HCT116 (cell line): ENCODE measurements at regions not wholly inside any gene's neighbourhood (a gene's known extent, or its start where the extent isn't known, plus 50 kb on each side); places are given as distances from the start of the nearest gene placed in this dataset.

Experiments
- ATAC-seq: fragments of 200-7000 bp; cut with Tn5 transposase; 2 replicates; pipeline ENCODE4 v1.9.1; 2020; ENCODE audit warnings: mild to moderate bottlenecking, moderate library complexity
- BruUV-seq: library from RNA; stranded (reverse); fragments of 400-500 nt; replicated peaks from 2 replicates; lab custom pipeline; 2021; lab: Mats Ljungman, UMichigan
- CTCF ChIA-PET: fragments of 300-600 bp; sonication (Branson Sonifier 250); formaldehyde crosslinking; loops from one replicate; lab custom pipeline; 2021; ENCODE audit warnings: antibody characterized with exemption; lab: Charles Lee
- POLR2A ChIA-PET: fragments of 300-600, 350-600 bp; sonication (Branson Sonifier 250); formaldehyde crosslinking; loops from one replicate; lab custom pipeline; 2021; ENCODE audit warnings: antibody characterized with exemption; lab: Charles Lee
- RAD21 ChIA-PET, 2 experiments: fragments of 300-600 bp; sonication (Branson Sonifier 250); formaldehyde crosslinking; loops; one replicate each; lab custom pipeline; 2023; ENCODE audit warnings: low total read pairs in 2 of 2; ENCODE audit not compliant: uncharacterized antibody in 2 of 2, unreplicated experiment in 2 of 2, low non-redundant PET in 1 of 2; lab: Charles Lee
- DNase-seq: peaks from one replicate; pipeline ENCODE4 v3.0.0-alpha.2; 2010; ENCODE audit warnings: low read depth, low spot score
- H2AFZ ChIP-seq: fragments of 200-600 bp; shearing (Covaris generic), sonication (generic); 2 replicates; pipeline ENCODE4 v1.6.1; 2017; ENCODE audit warnings: low read depth, mixed run types, mixed read lengths, antibody characterized with exemption, low read length; ENCODE audit not compliant: poor library complexity, severe bottlenecking
- H3K27ac ChIP-seq: 2 replicates; pipeline ENCODE4 v1.5.1; 2012; ENCODE audit warnings: low read depth, low read length
- H3K27me3 ChIP-seq: fragments of 200-600 bp; sonication (generic); 2 replicates; pipeline ENCODE4 v1.6.1; 2016; ENCODE audit warnings: mixed run types, low read length, mixed read lengths; ENCODE audit not compliant: insufficient read depth
- H3K36me3 ChIP-seq, 2 experiments: fragments of 200-500 bp in 1 of 2; fragments of 200-600 bp in 1 of 2; sonication (Bioruptor generic) in 1 of 2; sonication (generic) in 1 of 2; 2 replicates each; pipeline versions ENCODE4 v1.5.1 to v1.6.1; 2014 to 2016; ENCODE audit warnings: low read length in 2 of 2, inconsistent platforms in 1 of 2, mixed read lengths in 1 of 2, mixed run types in 1 of 2; ENCODE audit not compliant: insufficient read depth in 2 of 2, control insufficient read depth in 1 of 2
- H3K4me1 ChIP-seq, 2 experiments: fragments of 200-600 bp in 1 of 2; sonication (generic) in 1 of 2; 2 replicates each; pipeline versions ENCODE4 v1.5.1 to v1.6.1; 2012 to 2017; ENCODE audit warnings: low read length in 2 of 2, inconsistent platforms in 1 of 2, mild to moderate bottlenecking in 1 of 2, mixed read lengths in 1 of 2, mixed run types in 1 of 2, moderate library complexity in 1 of 2; ENCODE audit not compliant: insufficient read depth in 2 of 2, control insufficient read depth in 1 of 2
- H3K4me2 ChIP-seq: fragments of 200-600 bp; sonication (generic); 2 replicates; pipeline ENCODE4 v1.6.1; 2017; ENCODE audit warnings: mixed run types, low read length, mixed read lengths
- H3K4me3 ChIP-seq, 2 experiments: fragments of 200-600 bp in 1 of 2; sonication (generic) in 1 of 2; replicated peaks in 1 of 2; 2 replicates each; pipeline ENCODE4 v1.5.1; 2011 to 2016; ENCODE audit warnings: low read length in 2 of 2, control low read depth in 1 of 2, low read depth in 1 of 2, mild to moderate bottlenecking in 1 of 2, mixed read lengths in 1 of 2, mixed run types in 1 of 2
- H3K79me2 ChIP-seq: fragments of 200-600 bp; sonication (generic); 2 replicates; pipeline ENCODE4 v1.6.1; 2017; ENCODE audit warnings: mild to moderate bottlenecking, mixed run types, low read length, moderate library complexity, mixed read lengths; ENCODE audit not compliant: insufficient read depth
- H3K9ac ChIP-seq: fragments of 200-600 bp; sonication (generic); 2 replicates; pipeline ENCODE4 v1.6.1; 2016; ENCODE audit warnings: low read length, mixed read lengths
- H3K9me2 ChIP-seq: fragments of 200-600 bp; sonication (generic), shearing (Covaris generic); 2 replicates; pipeline ENCODE4 v1.6.1; 2017; ENCODE audit warnings: mixed run types, mild to moderate bottlenecking, moderate library complexity; ENCODE audit not compliant: insufficient read depth
- H3K9me3 ChIP-seq, 2 experiments: fragments of 200-500 bp in 1 of 2; fragments of 200-600 bp in 1 of 2; sonication (Bioruptor generic) in 1 of 2; sonication (generic) in 1 of 2; 2 replicates each; pipeline ENCODE4 v1.6.1; 2014 to 2017; ENCODE audit warnings: low read length in 2 of 2, mixed read lengths in 2 of 2, inconsistent platforms in 1 of 2, low read depth in 1 of 2, mild to moderate bottlenecking in 1 of 2, mixed run types in 1 of 2, moderate library complexity in 1 of 2; ENCODE audit not compliant: control insufficient read depth in 1 of 2, insufficient read depth in 1 of 2
- H4K20me1 ChIP-seq: fragments of 200-600 bp; sonication (generic), shearing (Covaris generic); 2 replicates; pipeline ENCODE4 v1.6.1; 2017; ENCODE audit warnings: mixed run types, mild to moderate bottlenecking, moderate library complexity; ENCODE audit not compliant: insufficient read depth
- CTCF ChIP-seq, 3 experiments: fragments of 200-600 bp in 1 of 3; sonication (generic) in 1 of 3; IDR thresholded peaks in 2 of 3; conservative IDR thresholded peaks in 1 of 3; 2 replicates each; pipeline ENCODE4 v1.5.1; 2012 to 2017; ENCODE audit warnings: low read depth in 2 of 3, low read length in 2 of 3, antibody characterized with exemption in 1 of 3, borderline replicate concordance in 1 of 3, control low read depth in 1 of 3, mild to moderate bottlenecking in 1 of 3, mixed read lengths in 1 of 3, mixed run types in 1 of 3, moderate library complexity in 1 of 3; ENCODE audit not compliant: insufficient read depth in 1 of 3
- EGR1 ChIP-seq: IDR thresholded peaks from 2 replicates; pipeline ENCODE4 v1.6.1; 2012; ENCODE audit warnings: low read depth
- ELF1 ChIP-seq: IDR thresholded peaks from 2 replicates; pipeline ENCODE4 v1.6.1; 2012; ENCODE audit warnings: low read depth, borderline replicate concordance
- EZH2 ChIP-seq: fragments of 200-600 bp; sonication (generic); IDR thresholded peaks from 2 replicates; pipeline ENCODE4 v1.6.1; 2017; ENCODE audit warnings: antibody characterized with exemption, mixed run types
- EZH2phosphoT487 ChIP-seq: fragments of 200-600 bp; IDR thresholded peaks from 2 replicates; pipeline ENCODE4 v1.6.1; 2018; ENCODE audit warnings: antibody characterized with exemption, borderline replicate concordance
- JUND ChIP-seq: IDR thresholded peaks from 2 replicates; pipeline ENCODE4 v1.6.1; 2012
- POLR2AphosphoS5 ChIP-seq: IDR thresholded peaks from 2 replicates; pipeline ENCODE4 v1.6.1; 2011; ENCODE audit warnings: mild to moderate bottlenecking, low read depth, low read length, moderate library complexity
- REST ChIP-seq: IDR thresholded peaks from 2 replicates; pipeline ENCODE4 v1.6.1; 2012; ENCODE audit warnings: low read depth
- SIN3A ChIP-seq: IDR thresholded peaks from 2 replicates; pipeline ENCODE4 v1.6.1; 2012; ENCODE audit warnings: low read depth
- SP1 ChIP-seq: IDR thresholded peaks from 2 replicates; pipeline ENCODE4 v1.6.1; 2012; ENCODE audit warnings: low read depth
- TCF7L2 ChIP-seq: IDR thresholded peaks from 2 replicates; pipeline ENCODE4 v1.7.0; 2011; ENCODE audit warnings: borderline replicate concordance, inconsistent platforms; ENCODE audit not compliant: insufficient read depth, insufficient read length; ENCODE audit errors: extremely low read depth
- YY1 ChIP-seq: IDR thresholded peaks from 2 replicates; pipeline ENCODE4 v1.6.1; 2011; ENCODE audit warnings: low read length, low read depth, moderate library complexity, mild to moderate bottlenecking; ENCODE audit not compliant: insufficient replicate concordance; ENCODE audit errors: extremely low read depth
- ZBTB33 ChIP-seq: IDR thresholded peaks from 2 replicates; pipeline ENCODE4 v1.6.1; 2011; ENCODE audit warnings: mild to moderate bottlenecking, low read length, moderate library complexity; ENCODE audit not compliant: insufficient replicate concordance; ENCODE audit errors: extremely low read depth
- ZFX ChIP-seq: fragments of 450-650 bp; IDR thresholded peaks from 2 replicates; pipeline ENCODE4 v1.6.1; 2017
- ZNF274 ChIP-seq: fragments of 200-500 bp; sonication (Bioruptor generic); IDR thresholded peaks from 2 replicates; pipeline ENCODE4 v1.6.1; 2014; ENCODE audit warnings: mild to moderate bottlenecking, low read depth, low read length, inconsistent platforms
- intact Hi-C: fragments of 100-400 bp; cut with micrococcal nuclease; formaldehyde crosslinking; loops from 2 replicates; pipeline ENCODE4 v1.10.0; 2022

- Histone ChIP-seq H3K36me3 (no peaks in the 10 kb centered on the region), H3K4me3 (peak overlapping the region in 1 of 2 experiments; percentile 7; a peak in 1 of 4 replicates), H4K20me1 (no peaks in the 10 kb centered on the region), H3K9ac (peak overlapping the region; percentile 11; the same call in 1 of the 2 replicates), H3K9me3 (peaks cover 0 to 8% of the 10 kb centered on the region in 2 experiments; a peak in 1 of 4 replicates), H2AFZ (no peak overlapping the region), H3K27me3 (no peaks in the 10 kb centered on the region), H3K9me2 (no peaks in the 10 kb centered on the region), H3K4me1 (peaks cover 11 to 34% of the 10 kb centered on the region in 2 experiments; a peak in 3 of 4 replicates), H3K27ac (peak overlapping the region; percentile 42; the same call in 1 of the 2 replicates), H3K79me2 (no peaks in the 10 kb centered on the region), H3K4me2 (peak overlapping the region; percentile 54)
- TF ChIP-seq ZNF274 (no peak), ZBTB33 (no peak), REST (no peak), YY1 (no peak), SP1 (no peak), JUND (no peak), EGR1 (no peak), CTCF (IDR thresholded peaks at IDR 0.05 in 2 of 3, conservative IDR thresholded peaks at IDR 0.05 in 1 of 3; ENCODE audit: borderline replicate concordance in 1 of 3, insufficient read depth in 1 of 3, low read depth in 2 of 3, low read length in 2 of 3) (no peak), POLR2AphosphoS5 (no peak), ZFX (no peak), ELF1 (no peak), SIN3A (no peak), EZH2 (no peak), TCF7L2 (no peak), EZH2phosphoT487 (no peak)
- BruUV-seq, result no TSS peak
- RAD21 ChIA-PET, result no interaction called here
- POLR2A ChIA-PET, result no interaction called here
- intact Hi-C loops, result no loop called here
- no peak for DNase-seq
- no peak for ATAC-seq
- CTCF ChIA-PET, result no interaction called here
These were observed 508.6 kb downstream of the SHQ1 start for GRCh38 chr3:72339670-72340030.
